NCI-H2107 treated with DMSO at 0.1 percent for 48 hours (cell line): ENCODE measurements at regions not wholly inside any gene's neighbourhood (a gene's known extent, or its start where the extent isn't known, plus 50 kb on each side); places are given as distances from the start of the nearest gene placed in this dataset.
A peak's percentile ranks its signal among the peaks of the same experiment; 100 is the strongest.
"Not testable (repeated sequence)": the region's sequence is repeated elsewhere in the genome, so short reads cannot be mapped to it uniquely, and the experiment has no call there.

Source experiments
- DNase-seq: peaks from one replicate; lab custom pipeline; 2025; ENCODE audit not compliant: unreplicated experiment; lab: John Stamatoyannopoulos, UW

DNA sequence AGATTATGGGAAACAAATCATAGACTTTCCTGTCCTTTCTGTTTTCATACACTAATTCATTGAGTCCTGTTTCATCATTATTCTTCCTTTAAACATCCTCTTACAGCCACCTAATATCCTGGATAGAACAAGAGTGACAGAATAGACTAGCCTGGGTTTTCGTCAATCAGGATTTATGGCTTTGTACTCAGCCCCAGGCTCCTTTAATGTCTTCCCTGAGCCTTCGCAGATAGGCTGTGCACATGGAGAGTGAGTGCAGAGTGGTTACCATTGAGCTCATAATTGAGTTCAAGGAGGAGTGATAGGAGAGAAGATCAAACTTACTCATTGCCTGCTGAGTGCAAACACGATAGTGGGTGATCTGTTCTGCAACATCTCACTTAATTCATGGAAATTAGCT lies 304.9 kb downstream of the TDRD3 start:
- no peak for DNase-seq

DNA sequence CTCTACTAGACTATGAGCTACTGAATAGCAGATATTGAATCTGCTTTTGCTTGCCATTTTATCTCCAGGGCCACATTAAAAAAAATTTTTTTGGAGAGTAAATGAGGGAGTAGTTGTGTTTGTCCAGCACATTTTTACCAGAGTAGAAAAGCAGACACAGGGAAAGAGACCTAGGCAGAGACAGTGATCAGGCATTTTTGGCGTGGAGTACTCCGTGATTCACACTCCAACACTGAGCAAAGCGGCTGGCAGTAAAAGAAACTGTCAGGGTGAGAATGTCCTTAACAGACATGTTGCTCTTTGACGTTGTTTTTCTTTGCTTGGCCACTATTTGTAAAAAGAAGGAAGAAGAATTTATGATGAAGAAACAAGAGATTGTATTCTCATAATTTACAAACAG lies 304.0 kb downstream of the TDRD3 start:
- no peak for DNase-seq

DNA sequence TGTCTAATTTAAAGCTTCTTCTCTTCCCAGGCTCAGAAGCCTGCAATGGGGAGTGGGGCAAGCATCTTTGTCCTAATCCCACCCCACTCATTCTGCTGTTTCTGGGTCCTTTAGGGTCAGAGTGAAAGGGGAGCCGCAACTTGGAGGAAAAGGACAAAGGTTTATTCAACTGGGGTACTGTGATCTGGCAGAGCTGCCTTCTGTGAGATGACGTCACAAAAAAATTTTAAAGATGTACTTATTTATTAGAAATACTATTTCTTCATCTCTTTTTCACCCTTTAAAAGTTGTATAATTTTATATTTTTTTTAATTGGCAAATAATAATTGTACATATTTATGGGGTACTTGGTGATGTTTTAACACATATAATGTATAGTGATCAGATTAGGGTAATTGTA lies 302.6 kb downstream of the TDRD3 start:
- DNase-seq, result no peak

DNA sequence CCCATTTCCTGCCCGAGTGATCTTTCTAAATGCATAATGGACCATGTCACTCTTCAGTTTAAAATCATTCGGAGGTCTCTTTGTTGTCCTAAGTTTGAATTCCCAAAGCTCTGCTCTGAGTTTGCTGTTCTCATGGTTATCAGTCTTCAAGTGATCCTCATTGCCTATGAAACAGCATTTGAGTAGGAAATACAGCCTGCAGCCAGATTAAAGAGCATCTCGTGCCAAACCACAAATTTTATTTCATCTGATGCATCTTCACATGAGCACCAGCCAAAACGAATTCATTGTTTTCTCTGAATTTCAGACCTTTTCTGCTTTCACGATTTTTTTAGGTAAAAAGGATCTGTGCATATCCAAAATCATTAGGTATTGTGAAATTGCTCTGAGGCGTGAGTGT lies 299.6 kb downstream of the TDRD3 start:
- no peak for DNase-seq

DNA sequence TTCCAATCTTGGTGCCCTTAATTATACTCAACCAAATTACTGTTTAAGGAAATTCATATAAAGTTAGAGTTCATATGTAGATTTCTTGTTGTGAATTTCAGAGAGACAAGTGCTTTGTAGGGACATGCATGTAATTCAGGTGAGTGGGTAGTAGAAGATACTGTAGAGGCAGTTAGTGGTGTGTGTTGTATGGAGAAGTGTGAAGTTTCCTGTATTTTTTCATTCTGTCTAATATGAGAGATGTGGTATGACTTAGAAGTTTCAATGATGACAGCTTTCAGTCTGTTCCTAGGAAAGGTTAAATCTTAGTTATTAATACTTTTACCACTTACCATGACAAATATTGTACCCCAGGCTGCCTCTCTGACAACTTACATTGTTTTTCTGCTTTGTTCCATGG lies 294.2 kb downstream of the TDRD3 start:
- no peak for DNase-seq

DNA sequence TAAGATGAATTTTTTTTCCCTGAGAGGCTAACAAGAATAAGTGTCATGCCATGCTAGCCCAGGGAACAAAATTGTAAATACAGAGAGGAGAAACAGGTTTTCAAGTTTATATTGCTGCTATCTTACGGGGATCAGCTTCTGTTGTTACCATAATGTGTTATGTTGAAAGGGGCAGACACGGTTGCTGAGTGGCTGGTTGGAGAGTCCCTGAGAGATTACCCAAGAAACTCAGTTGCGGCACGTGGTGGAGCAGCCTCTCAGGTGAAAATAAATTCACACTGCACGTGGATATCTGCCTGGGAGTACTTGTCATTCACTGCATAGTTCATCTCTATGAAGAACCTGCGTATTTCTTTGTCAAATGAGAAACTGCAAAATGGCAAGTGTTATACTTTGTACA lies 293.6 kb downstream of the TDRD3 start:
- no peak for DNase-seq

DNA sequence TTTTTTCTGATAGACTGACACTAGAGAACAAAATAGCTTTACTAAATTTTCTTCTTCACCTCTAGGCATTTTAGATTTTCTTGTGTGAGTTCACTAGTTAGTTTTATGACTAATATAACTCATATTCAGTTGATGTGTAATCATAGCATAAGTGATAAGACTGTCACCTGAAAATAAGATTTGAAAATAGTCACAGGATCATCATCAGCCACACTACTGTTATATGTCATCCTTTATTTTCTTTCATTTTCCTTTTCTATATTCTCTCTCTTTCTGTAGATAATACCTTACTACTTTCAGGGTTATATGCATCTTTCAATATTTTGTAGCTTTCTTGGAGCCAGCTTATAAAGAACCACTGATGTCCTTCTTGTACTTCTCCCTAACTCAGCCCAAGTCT lies 292.6 kb downstream of the TDRD3 start:
- no peak for DNase-seq

DNA sequence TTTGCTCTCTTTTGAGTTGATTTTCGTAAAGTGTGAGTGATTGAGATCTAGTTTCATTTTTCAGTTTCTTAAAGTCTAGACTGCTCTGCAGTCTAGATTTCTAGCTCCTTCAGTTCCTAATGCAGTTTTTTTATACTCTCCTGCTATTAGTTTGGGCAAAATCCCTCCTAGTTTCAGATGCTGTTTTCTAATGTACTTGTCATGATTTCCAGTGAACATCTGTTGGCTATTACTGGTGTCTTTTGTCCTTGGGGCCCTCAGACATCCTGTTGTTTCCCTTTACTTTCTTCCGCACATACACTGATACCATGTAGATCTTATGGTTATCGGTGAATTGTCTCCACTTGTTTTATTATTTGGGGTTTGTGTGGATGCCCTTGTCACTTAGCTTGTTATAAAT lies 292.1 kb downstream of the TDRD3 start:
- no peak for DNase-seq

DNA sequence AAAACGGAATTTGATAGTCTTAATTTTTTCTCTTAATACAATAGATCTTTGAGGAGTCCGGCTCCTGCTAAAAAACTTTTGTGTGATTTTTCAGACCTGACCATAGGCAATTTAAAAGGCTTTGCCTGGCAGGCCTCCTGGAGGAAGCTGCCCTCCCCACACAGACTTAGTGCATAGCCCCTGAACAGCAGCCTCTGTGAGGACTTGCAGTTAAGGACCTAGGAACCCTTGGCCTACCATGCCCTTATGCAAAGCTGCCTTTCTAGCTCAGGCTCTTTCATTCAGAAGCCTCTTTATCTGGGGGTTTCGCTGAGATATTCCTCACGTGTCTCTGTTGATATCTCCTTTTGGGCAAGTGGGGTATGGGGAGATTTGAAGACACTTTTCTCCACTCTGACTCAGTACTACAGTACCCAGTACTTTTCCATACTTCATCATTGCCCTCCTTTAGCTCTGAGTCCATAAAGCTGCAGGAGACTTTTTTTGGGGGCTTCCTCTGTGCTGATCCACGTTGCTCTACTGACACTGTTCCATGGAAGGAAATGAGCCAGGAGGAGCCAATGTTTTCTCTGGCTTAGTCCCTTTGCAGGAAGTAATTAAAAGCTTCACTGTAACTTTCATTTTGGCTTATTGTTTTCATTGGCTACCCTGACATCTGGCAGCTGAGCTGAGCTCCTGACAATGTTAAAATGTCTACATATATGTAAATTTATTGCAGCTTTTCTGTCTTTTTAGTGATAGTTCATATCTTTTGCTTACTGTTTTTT lies 283.1 kb downstream of the TDRD3 start:
- DNase-seq, result no peak

DNA sequence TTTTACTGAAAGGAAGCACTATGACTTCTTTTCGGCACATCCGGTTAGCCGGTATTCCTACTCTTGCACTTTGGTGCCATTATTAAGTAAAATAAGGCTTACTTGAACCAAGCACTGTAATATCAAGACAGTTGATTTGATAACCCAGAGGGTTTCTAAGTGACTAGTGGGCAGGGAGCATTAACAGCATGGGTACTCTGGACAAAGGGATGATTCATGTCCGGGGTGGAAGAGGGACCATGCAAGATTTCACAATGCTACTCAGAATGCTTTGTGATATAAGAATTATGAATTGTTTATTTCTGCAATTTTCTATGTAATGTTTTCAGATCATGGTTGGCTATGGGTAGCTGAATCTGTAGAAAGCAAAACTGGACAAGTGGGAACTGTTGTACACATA lies 282.1 kb downstream of the TDRD3 start:
- DNase-seq, result no peak

DNA sequence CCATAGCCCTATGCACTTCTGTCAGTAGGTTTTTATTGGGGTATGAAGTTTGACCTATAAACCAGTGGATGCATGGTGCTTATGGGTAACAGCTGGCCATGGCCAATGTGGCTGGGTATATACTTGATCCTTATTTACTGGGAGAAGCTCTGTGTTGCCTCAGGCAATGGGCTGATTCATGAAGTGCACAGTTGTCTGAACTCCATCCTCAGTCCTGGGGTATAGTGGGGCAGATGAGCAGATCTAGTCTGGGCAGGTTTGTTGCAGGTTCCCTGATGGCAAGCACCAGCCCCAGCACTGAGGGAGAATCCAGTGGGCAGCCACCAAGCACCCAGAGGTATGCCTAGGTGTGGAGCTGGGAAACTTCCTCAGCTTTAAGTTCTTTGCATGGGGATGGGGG lies 274.4 kb downstream of the TDRD3 start:
- DNase-seq, result no peak

DNA sequence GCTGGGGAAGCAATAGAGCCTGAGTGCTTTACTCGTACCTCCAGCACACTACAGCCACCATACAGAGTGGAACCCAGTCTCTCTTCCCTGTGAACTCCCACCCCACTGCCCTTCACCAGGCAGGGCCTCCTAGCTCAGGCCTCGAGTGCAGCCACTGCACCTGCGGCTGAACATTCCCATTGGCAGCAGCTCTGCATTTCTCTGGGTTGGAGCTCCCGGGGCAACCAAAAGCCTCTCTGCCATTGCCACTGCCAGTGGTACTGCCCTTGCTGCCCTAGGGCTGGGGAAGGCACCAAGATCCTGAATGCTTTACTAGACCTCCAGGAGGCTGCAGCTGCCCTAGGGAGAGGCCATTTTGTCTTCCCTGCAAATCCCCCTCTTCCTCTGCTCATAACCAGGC lies 266.8 kb downstream of the TDRD3 start:
- no peak for DNase-seq

DNA sequence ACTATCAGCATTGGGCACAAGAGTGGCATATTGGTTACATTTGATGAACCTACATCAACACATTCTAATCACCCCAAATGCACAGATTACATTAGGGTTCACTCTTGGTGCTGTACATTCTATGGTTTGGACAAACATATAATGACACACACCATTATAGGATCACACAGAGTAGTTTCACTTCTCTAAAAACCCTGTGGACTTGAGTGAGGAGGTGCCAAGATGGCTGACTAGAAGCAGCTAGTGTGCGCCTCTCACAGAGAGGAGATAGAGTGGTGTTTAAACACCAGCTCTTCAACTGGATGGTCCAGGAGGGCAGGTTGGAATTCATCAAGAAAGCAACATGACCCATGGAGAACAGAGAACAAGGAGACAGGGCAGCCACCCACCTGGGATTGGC lies 265.6 kb downstream of the TDRD3 start:
- no peak for DNase-seq

DNA sequence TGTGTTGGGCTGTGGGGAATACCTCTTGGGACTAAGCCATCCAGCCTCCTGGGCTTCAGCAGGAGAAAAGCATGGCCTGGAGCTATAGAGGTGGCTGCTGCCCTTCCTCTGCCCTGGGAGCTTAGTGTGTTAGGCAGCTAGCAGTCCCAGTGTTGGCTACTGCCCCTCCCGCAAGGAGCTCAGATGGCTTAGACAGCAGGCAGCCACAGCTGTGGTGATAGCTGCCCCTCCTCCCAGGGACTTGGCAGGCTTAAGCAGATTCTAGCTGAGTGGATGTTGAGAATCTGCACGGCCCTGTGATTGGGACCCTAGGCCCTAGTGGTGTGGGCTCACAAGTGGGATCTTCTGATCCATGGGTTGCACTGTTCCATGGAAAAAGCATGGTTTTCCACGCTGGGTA lies 264.5 kb downstream of the TDRD3 start:
- no peak for DNase-seq

DNA sequence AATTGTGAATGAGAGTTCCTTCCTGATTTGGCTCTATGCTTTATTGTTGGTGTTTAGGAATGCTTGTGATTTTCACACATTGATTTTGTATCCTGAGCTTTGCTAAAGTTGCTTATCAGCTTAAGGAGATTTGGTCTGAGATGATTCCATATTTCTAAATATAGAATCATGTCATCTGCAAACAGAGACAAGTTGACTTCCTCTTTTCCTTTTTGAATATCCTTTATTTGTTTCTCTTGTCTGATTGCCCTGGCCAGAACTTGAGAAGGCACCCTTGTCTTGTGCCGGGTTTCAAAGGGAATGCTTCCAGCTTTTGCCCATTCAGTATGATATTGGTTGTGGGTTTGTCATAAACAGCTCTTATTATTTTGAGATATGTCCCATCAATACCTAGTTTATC lies 260.6 kb downstream of the TDRD3 start:
- not testable (repeated sequence) for DNase-seq

DNA sequence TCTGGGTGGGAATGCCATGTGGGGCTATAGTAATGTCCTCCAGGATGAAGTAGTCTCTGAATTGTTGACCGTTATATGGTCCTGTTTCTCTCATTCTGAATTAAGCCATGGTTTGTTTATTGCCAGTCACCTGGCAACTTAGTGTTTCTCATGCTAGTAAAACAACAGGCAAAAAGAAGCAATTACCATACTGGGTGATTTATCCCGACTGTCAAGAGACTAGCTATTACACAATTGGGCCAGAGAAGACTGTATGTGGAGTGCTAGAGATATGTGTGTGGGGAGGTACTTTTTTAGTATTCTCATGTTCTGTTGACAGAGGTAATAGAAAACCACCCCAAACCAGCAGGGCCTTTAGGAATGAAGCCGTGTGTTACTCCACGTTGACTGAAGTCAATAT lies 258.2 kb downstream of the TDRD3 start:
- no peak for DNase-seq

DNA sequence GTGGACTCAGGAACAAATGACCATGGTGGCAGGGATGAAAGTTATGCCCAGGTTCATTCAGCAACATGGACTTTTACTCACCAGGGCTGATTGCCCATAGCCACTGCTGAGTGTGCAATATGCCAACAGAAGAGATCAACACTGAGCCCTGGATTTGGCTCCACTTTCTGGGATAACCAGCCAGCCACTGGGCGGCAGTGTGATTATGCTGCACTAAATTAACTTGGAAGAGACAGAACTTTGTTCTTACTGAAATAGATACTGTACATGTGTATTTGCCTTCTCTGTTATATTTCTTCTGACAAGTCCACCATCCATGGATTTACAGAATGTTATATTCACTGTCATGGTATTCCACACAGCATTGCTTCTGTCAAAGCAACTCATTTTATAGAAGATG lies 257.4 kb downstream of the TDRD3 start:
- DNase-seq, result peak; percentile 5

DNA sequence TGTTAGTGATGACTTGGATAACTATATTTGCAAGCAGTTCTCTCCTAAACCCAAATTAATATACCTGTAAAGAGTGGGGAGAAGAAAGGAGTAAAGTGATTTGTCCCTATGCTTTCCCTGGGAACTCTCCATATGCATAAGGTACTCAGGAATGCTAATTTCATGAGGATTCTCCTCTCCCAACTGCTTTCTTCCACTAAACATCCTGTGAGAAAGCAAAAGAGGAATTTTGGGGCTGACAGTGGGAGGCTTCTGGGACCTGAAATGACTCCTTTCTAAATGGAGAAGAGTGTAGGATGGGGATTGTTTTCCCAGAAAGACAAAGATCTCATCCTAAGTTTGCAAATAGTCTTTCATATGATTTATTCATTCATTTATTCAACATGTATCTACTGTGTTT lies 250.5 kb downstream of the TDRD3 start:
- no peak for DNase-seq

DNA sequence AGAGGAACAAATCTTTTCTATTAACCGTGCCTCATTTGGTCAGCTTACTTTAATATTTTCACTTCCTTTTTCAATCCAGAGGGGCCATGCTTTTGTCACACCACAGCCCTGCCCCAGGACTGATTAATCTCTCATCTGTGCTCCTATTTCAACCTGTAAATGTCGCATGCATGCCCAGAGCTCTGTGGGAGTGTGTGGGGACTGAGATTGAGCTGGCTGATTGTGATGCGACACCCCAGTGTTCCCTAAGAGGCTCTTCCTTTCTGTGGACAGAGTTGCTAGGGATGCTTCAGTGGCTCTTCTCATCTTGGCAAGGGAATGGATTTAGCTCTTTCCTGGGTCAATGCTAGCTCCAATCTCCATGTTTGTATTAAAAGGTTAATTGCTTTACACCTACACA lies 249.6 kb downstream of the TDRD3 start:
- no peak for DNase-seq

DNA sequence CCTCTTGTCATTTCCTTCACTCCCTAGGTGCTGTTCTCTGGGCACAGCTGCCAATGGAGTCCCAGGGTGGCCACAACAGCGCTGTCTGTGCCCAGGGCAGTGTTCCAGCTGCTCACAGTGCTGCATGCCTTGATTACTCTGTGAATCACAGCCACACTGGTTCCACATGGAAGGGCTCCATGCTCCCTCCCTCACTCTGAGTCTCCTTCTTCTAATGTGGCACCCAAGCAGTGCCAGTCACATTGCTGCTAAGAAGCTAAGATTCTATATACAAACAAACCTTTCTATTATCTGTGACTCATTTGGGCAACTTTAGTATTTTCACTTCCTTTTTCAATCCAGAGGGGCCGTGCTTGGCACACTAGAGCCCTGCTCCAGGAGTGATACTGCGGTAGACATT lies 248.7 kb downstream of the TDRD3 start:
- no peak for DNase-seq

DNA sequence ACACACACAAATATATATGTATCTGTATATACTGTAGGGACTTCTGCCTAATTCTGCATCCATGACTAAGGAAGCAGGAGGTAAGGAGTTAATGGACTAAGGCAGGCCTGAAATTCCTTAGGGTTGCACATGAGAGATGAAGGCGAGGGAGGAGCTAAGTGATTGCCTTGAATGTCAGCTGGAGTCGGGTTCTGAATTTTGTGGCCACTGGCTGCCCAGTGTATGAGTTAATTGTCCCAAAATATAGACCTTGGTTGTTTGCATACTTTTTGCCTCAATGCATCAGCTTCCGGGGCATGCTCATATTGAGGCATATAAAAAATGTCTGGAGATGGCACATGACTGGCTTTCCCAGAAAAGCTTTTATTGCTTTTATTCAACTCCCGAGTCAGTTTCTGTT lies 245.5 kb downstream of the TDRD3 start:
- no peak for DNase-seq

DNA sequence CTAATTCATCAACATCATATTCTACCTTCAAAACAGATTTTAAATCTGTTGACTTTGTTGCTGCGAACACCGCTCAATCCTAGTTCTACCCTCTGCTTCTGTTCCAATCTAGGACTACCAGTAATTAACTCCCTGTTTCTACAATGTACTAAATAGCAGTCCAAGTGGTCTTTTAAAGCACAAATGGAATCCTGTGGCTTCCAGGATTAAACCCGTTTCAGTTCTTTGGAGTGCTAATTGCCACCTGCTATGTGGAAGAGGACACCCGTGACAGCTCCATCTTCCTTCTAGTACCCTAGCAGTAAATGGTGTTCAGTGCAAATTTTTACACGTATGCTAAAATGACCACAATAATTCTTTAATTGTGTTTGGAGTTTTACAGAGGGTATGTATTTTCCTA lies 232.1 kb downstream of the TDRD3 start:
- DNase-seq, result no peak

DNA sequence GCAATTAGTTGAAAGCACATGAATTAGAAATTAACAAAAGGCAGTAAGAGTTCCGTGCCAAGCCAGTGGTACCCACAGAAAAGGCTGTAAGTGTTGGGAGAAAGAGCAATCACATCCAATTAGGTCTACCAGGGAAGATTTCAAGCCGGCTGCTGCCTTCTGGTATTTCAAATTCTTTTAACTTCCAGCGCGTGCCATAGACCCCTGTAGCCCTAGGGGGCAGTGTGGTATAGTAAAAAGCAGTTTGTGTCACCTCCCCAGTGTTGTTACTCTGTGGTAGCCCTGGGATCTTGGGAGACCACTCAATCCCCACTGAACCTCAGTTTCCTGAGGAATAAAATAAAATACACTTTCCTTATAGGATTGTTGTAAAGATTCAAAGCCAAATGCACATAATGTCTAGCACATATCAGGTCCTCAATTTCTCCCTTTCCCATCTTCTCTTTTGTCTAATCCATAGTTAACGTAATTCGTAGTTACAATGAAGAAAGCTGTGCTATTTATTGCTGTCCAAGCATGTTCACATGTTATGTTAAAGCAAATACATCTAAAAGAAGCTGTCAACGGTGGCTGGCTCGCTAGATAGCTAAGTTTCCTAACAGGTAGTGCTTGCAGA lies 230.2 kb downstream of the TDRD3 start:
- DNase-seq, result peak; percentile 19
